ENCODE measurements at regions not wholly inside any gene's neighbourhood (a gene's known extent, or its start where the extent isn't known, plus 50 kb on each side); places are given as distances from the start of the nearest gene placed in this dataset.
"Not testable (repeated sequence)": the region's sequence is repeated elsewhere in the genome, so short reads cannot be mapped to it uniquely, and the experiment has no call there.

GRCh38 chr4:166153548-166153947, 280.5 kb downstream of the TLL1 start:
- no peak for ATAC-seq

GRCh38 chr4:166162327-166162726, 289.3 kb downstream of the TLL1 start:
- ATAC-seq = no peak

- ATAC-seq = peak; percentile 58 to 68
These were observed 292.9 kb downstream of the TLL1 start for GRCh38 chr4:166165829-166166420.

GRCh38 chr4:166169111-166169510, 296.1 kb downstream of the TLL1 start:
- ATAC-seq = no peak

- ATAC-seq = no peak
These were observed 299.6 kb downstream of the TLL1 start for GRCh38 chr4:166172619-166173018.

GRCh38 chr4:166174717-166175490, 301.9 kb downstream of the TLL1 start:
- ATAC-seq = no peak

GRCh38 chr4:166182145-166182544, 309.1 kb downstream of the TLL1 start:
- ATAC-seq = no peak

- no peak for ATAC-seq
These were observed 322.1 kb downstream of the TLL1 start for GRCh38 chr4:166195101-166195500.

- ATAC-seq = no peak
These were observed 324.1 kb downstream of the TLL1 start for GRCh38 chr4:166197166-166197565.

- ATAC-seq = no peak
These were observed 325.0 kb downstream of the TLL1 start for GRCh38 chr4:166198041-166198440.

- ATAC-seq = no peak
These were observed 325.7 kb downstream of the TLL1 start for GRCh38 chr4:166198516-166199310.

GRCh38 chr4:166202991-166203390, 330.0 kb downstream of the TLL1 start:
- no peak for ATAC-seq

GRCh38 chr4:166212326-166212725, 339.3 kb downstream of the TLL1 start:
- ATAC-seq = not testable (repeated sequence)

- ATAC-seq = no peak
These were observed 349.2 kb downstream of the TLL1 start for GRCh38 chr4:166222271-166222670.

GRCh38 chr4:166228112-166228511, 355.1 kb downstream of the TLL1 start:
- ATAC-seq = no peak

- ATAC-seq = no peak
These were observed 356.8 kb downstream of the TLL1 start for GRCh38 chr4:166229799-166230198.

- ATAC-seq = no peak
These were observed 357.8 kb downstream of the TLL1 start for GRCh38 chr4:166230841-166231240.

GRCh38 chr4:166239354-166239753, 366.3 kb downstream of the TLL1 start:
- no peak for ATAC-seq

- no peak for ATAC-seq
These were observed 379.7 kb downstream of the TLL1 start for GRCh38 chr4:166252487-166253402.

- no peak for ATAC-seq
These were observed 384.2 kb downstream of the TLL1 start for GRCh38 chr4:166257276-166257675.

- ATAC-seq = no peak
These were observed 384.9 kb downstream of the TLL1 start for GRCh38 chr4:166257891-166258290.

- ATAC-seq = no peak
These were observed 386.0 kb downstream of the TLL1 start for GRCh38 chr4:166259081-166259480.

All from activated CD4-positive, CD25-positive, alpha-beta regulatory T cell treated with anti-CD3 and anti-CD28 coated beads, Interleukin-2, amount 50 U/mL, for 24 hours (primary cell).